GM21528 (cell line): ENCODE measurements at regions not wholly inside any gene's neighbourhood (a gene's known extent, or its start where the extent isn't known, plus 50 kb on each side); places are given as distances from the start of the nearest gene placed in this dataset.

Source experiments
- ATAC-seq: cut with Tn5 transposase; IDR thresholded peaks from one replicate; pipeline ENCODE4 v1.9.1; 2021; ENCODE audit warnings: mild to moderate bottlenecking, moderate library complexity; ENCODE audit not compliant: unreplicated experiment, low FRiP score

GRCh38 chr16:86443508-86444147, 66.7 kb upstream of the FOXF1 start:
- ATAC-seq: no peak

GRCh38 chr16:86444261-86444660, 66.1 kb upstream of the FOXF1 start:
- no peak for ATAC-seq

DNA sequence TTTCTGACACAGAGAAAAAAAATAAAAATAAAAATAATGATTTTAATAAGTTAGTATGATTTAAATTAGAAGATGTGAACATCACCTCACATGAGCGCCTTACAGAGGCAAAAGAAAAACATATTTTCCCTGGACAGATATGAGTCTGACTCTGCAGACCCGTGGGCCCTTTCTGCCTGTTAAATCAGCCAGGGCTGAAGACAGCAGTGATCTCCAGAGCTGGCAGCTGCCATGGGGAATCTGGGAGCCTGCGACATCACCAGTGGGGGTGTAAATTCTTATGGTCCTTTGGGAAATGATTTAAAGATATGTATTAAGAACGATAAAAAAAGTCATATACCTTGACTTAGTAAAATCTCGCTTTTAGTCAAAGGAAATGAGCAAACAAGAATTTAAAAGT, 65.7 kb upstream of the FOXF1 start:
- no peak for ATAC-seq

GRCh38 chr16:86446279-86446678, 64.0 kb upstream of the FOXF1 start:
- ATAC-seq: no peak

GRCh38 chr16:86447228-86447627, 63.1 kb upstream of the FOXF1 start:
- ATAC-seq: no peak

DNA sequence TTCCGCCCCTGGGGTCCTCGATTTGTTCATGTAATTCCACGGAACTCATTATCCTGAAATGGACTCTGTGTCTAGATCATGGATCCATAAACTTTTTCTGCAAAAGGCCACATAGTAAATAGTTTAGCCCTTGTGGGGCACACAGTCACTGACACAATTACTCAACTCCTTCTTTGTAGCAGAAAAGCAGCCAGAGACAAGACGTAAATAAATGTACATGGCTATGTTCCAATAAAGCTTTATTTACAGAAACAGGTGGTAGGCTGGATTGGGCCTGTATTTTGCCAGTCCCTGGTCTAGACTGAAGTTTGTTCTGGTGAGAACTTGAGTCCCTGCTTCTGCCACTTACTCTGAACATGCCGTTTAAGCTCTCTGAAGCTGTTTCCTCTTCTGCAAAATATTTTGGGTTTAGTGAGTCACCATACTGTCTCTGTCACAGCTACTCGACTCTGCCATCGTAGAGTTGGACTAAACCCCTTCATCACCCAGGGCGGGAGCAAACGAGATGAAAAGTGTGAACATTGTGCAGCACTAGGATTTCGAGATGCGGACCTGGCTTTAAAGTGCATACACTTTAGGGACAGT, 61.9 kb upstream of the FOXF1 start:
- no peak for ATAC-seq

DNA sequence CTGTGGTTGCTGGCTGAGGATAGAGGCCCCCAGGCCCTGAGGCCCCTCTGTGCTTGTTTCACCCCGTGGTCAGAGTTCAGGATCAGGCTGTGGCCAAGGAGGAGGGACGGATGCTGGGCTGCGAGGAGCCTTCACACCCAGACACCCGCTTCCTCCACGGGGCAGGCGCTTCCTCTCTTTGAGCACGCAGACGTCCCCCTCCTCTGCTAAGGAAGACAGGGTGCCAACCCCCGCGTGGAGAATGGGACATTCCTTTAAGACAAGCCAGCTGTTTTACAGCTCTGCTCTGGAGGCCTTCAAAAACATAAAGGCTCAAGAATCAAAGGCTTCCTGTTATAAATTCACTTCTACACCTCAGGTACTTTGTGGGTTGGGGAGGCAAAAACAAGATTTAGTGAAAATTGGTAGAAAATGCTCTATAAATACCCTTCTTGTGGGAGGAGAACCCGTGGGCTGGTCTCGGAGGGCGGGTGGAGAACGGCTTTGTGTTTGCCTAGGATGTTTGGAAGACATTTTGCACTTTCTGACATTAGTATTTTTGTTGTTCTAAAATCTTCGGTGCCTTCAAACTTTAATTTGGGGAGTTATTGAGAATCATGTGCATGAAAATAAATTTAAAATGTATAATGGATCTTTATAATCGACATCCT, 60.8 kb upstream of the FOXF1 start:
- no peak for ATAC-seq

GRCh38 chr16:86450691-86451090, 59.6 kb upstream of the FOXF1 start:
- ATAC-seq: no peak

DNA sequence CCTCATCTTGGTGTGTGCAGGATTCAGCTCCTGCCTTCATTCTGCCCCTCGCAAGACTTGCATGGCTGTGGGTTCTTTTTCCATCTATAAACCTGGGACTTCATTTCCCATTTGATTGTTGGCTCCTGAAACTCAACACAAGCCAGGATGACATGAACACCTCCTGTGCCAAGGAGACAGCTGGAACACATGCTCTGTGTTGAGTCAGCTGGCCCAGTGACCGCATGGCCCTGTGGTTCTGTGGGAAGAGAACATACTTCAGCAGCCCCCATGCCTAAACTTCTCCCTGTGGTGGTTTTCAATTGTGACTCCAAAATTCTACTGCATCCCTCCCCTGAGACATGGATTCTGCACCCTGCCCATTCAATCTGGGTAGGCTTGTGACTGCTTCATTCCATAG, 57.9 kb upstream of the FOXF1 start:
- ATAC-seq: no peak

- ATAC-seq: no peak
These were observed 55.2 kb upstream of the FOXF1 start for GRCh38 chr16:86455116-86455515.

DNA sequence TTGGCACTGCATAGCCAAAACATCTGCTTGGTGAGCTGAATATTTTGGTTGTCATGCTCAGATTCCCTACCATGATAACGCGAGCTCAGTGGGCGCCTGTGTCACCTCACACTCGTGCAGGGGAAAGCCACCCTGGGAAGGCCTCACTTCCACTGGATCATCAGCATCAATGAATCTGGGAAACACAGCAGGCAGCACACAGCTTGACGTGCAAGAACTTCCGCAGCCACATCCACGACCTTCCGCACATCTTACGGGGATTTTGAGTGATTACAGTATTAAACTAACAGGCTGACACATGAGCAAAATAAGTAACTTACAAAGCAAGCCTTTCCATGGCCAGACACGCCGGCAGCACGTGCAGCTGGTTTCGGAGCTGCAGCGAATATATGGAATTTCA, 54.7 kb upstream of the FOXF1 start:
- ATAC-seq: no peak

DNA sequence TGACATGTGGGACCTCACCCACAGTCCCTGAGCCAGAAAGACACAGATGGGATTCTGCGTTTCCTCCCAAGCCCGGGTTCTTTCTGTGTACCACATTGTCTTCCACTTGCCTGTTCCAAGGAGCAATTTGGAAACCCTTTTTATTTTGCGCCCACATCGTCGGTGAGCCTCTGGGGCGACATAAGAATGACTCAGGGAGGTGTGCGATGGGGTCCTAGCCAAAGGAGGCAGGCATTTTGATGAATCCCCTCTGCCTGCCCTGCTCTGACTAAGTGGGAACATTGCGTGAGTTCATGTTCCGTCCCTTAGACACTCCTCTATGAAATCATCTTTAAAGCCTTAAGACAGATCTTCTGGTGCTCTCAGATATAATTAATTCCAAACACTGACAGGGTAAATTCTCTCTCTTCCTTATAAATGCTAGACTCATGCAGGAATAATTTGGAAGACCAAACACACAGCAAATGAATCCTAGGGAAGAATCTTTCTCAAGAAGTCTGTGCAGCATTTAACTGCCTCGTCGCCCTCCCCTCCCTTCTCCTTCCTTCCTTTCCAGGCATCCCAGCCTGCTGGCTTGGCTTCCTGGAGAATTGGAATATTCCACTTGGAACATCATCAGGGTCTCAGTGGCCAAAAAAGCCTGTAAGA, 52.7 kb upstream of the FOXF1 start:
- no peak for ATAC-seq

DNA sequence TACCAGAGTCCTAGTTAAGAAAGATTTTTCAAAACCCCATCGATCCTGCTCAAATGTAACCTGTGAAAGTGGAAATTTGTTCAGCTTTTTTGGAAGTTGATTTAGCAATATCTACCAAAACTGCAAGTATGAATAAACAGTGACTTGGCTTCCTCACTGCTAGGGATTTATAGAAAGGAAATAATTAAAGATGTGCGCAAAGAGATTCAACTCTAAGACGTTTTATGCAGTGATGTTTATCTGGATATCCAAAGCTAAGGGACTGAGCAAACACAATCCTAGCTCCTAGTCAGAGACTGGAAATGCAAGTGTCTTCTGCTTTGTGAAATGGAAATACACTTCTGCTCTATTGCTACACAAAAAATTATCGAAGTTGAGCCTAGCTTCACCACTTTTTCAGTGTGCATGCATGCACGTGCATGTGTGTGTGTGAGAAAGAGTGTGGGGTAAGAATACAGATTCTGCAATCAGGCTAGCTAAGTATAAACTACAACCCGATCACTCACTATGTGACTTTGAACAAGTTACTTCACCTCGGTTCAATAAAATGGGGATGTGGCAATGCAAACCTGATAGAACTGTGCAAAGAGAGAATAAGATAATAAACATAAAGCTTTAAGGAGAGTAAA, 52.1 kb upstream of the FOXF1 start:
- ATAC-seq: no peak

GRCh38 chr16:86459266-86459665, 51.1 kb upstream of the FOXF1 start:
- ATAC-seq: no peak
